Gastrocnemius medialis (tissue), 4 donors: ENCODE measurements at regions not wholly inside any gene's neighbourhood (a gene's known extent, or its start where the extent isn't known, plus 50 kb on each side); places are given as distances from the start of the nearest gene placed in this dataset.
"Not testable (repeated sequence)": the region's sequence is repeated elsewhere in the genome, so short reads cannot be mapped to it uniquely, and the experiment has no call there.

ENCODE experiments used
- POLR2A ChIP-seq, 2 donors: fragments of 450-650 bp; IDR thresholded peaks; one replicate each; pipeline ENCODE4 v1.6.1; 2017; ENCODE audit warnings: antibody characterized with exemption in 2 of 2, mild to moderate bottlenecking in 2 of 2, moderate library complexity in 2 of 2
- TF ChIP-seq, protein P1 (sequence below), 5 experiments: fragments of 450-650 bp in 3 of 5; fragments of 200-600 bp in 2 of 5; sonication (generic) in 2 of 5; IDR thresholded peaks in 4 of 5; conservative IDR thresholded peaks in 1 of 5; 1 replicate in 4 of 5; 2 replicates in 1 of 5; pipeline ENCODE4 v1.5.1; 2016 to 2019; ENCODE audit warnings: antibody characterized with exemption in 5 of 5, mild to moderate bottlenecking in 3 of 5, moderate library complexity in 3 of 5

GRCh38 chr11:70560621-70561020 is 162.3 kb downstream of the CTTN start:
- TF ChIP-seq, protein P1, sequence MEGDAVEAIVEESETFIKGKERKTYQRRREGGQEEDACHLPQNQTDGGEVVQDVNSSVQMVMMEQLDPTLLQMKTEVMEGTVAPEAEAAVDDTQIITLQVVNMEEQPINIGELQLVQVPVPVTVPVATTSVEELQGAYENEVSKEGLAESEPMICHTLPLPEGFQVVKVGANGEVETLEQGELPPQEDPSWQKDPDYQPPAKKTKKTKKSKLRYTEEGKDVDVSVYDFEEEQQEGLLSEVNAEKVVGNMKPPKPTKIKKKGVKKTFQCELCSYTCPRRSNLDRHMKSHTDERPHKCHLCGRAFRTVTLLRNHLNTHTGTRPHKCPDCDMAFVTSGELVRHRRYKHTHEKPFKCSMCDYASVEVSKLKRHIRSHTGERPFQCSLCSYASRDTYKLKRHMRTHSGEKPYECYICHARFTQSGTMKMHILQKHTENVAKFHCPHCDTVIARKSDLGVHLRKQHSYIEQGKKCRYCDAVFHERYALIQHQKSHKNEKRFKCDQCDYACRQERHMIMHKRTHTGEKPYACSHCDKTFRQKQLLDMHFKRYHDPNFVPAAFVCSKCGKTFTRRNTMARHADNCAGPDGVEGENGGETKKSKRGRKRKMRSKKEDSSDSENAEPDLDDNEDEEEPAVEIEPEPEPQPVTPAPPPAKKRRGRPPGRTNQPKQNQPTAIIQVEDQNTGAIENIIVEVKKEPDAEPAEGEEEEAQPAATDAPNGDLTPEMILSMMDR (IDR thresholded peaks at IDR 0.05 in 4 of 5, conservative IDR thresholded peaks at IDR 0.05 in 1 of 5): not testable (repeated sequence)
- not testable (repeated sequence) for TF ChIP-seq POLR2A (IDR thresholded peaks at IDR 0.05)
